Activated naive CD4-positive, alpha-beta T cell treated with anti-CD3 and anti-CD28 coated beads, Interleukin-2, amount 10 ng/mL, durations not matched to agents 7 days and 5 days (primary cell): ENCODE measurements at regions not wholly inside any gene's neighbourhood (a gene's known extent, or its start where the extent isn't known, plus 50 kb on each side); places are given as distances from the start of the nearest gene placed in this dataset.
A peak's percentile ranks its signal among the peaks of the same experiment; 100 is the strongest.
"Not testable (repeated sequence)": the region's sequence is repeated elsewhere in the genome, so short reads cannot be mapped to it uniquely, and the experiment has no call there.

Experiments
- CTCF ChIA-PET: fragments of 350-600 bp; sonication (Branson Sonifier 250); formaldehyde crosslinking; loops from one replicate; lab custom pipeline; 2021; ENCODE audit warnings: antibody characterized with exemption; lab: Charles Lee
- DNase-seq: peaks from one replicate; pipeline ENCODE4 v3.0.0-alpha.2; 2020
- H3K27ac Mint-ChIP-seq: one replicate; pipeline ENCODE4 v1.8.0; 2021; ENCODE audit warnings: mild to moderate bottlenecking, moderate library complexity, mixed read lengths
- H3K27me3 Mint-ChIP-seq: one replicate; pipeline ENCODE4 v1.8.0; 2021; ENCODE audit warnings: mild to moderate bottlenecking, mixed read lengths
- H3K36me3 Mint-ChIP-seq: one replicate; pipeline ENCODE4 v1.8.0; 2021; ENCODE audit warnings: mixed read lengths
- H3K4me1 Mint-ChIP-seq: one replicate; pipeline ENCODE4 v1.8.0; 2021; ENCODE audit warnings: mixed read lengths
- H3K4me3 Mint-ChIP-seq: one replicate; pipeline ENCODE4 v1.8.0; 2021; ENCODE audit warnings: mild to moderate bottlenecking, moderate library complexity, mixed read lengths
- H3K9me3 Mint-ChIP-seq: one replicate; pipeline ENCODE4 v1.8.0; 2021; ENCODE audit warnings: mixed read lengths

- CTCF ChIA-PET, result no interaction called here
- no peaks in the 10 kb centered on the region for H3K27me3 Mint-ChIP-seq
- no peak overlapping the region for H3K4me3 Mint-ChIP-seq
- peaks cover 3% of the 10 kb centered on the region for H3K36me3 Mint-ChIP-seq
- no peaks in the 10 kb centered on the region for H3K9me3 Mint-ChIP-seq
- no peak overlapping the region for H3K27ac Mint-ChIP-seq
- H3K4me1 Mint-ChIP-seq, result no peaks in the 10 kb centered on the region
- no peak for DNase-seq
Measured at GRCh38 chrX:102784550-102784949, 64.0 kb downstream of the GPRASP3 start.

GRCh38 chrX:102787283-102787682 is 66.7 kb downstream of the GPRASP3 start:
- no peak for DNase-seq
- Mint-ChIP-seq H3K4me3 (no peak overlapping the region), H3K9me3 (peaks cover 2% of the 10 kb centered on the region), H3K27me3 (no peaks in the 10 kb centered on the region), H3K36me3 (peaks cover 3% of the 10 kb centered on the region), H3K4me1 (no peaks in the 10 kb centered on the region), H3K27ac (no peak overlapping the region)
- CTCF ChIA-PET, result no interaction called here

GRCh38 chrX:102808336-102808735 is 87.8 kb downstream of the GPRASP3 start:
- no peak for DNase-seq
- Mint-ChIP-seq H3K4me1 (no peaks in the 10 kb centered on the region), H3K4me3 (no peak overlapping the region), H3K36me3 (no peaks in the 10 kb centered on the region), H3K27me3 (no peaks in the 10 kb centered on the region), H3K27ac (no peak overlapping the region), H3K9me3 (no peaks in the 10 kb centered on the region)
- CTCF ChIA-PET, result no interaction called here

- DNase-seq, H3K9me3 Mint-ChIP-seq, H3K27ac Mint-ChIP-seq, H3K4me3 Mint-ChIP-seq, CTCF ChIA-PET, H3K27me3 Mint-ChIP-seq, H3K4me1 Mint-ChIP-seq: not testable (repeated sequence)
- H3K36me3 Mint-ChIP-seq, result peaks cover 16% of the 10 kb centered on the region
Measured at GRCh38 chrX:102818269-102818668, 97.7 kb downstream of the GPRASP3 start.

GRCh38 chrX:102832661-102833060 is 104.4 kb upstream of the RAB40AL start:
- H3K36me3 Mint-ChIP-seq, result peaks cover 3% of the 10 kb centered on the region
- H3K4me3 Mint-ChIP-seq, result no peak overlapping the region
- H3K4me1 Mint-ChIP-seq, result no peaks in the 10 kb centered on the region
- no peak overlapping the region for H3K27ac Mint-ChIP-seq
- H3K9me3 Mint-ChIP-seq, result no peaks in the 10 kb centered on the region
- CTCF ChIA-PET, result no interaction called here
- H3K27me3 Mint-ChIP-seq, result no peaks in the 10 kb centered on the region
- DNase-seq, result no peak

- no peak overlapping the region for H3K4me3 Mint-ChIP-seq
- H3K36me3 Mint-ChIP-seq, result peaks cover 3% of the 10 kb centered on the region
- H3K27ac Mint-ChIP-seq, result no peak overlapping the region
- H3K9me3 Mint-ChIP-seq, result no peaks in the 10 kb centered on the region
- H3K27me3 Mint-ChIP-seq, result no peaks in the 10 kb centered on the region
- no peaks in the 10 kb centered on the region for H3K4me1 Mint-ChIP-seq
- CTCF ChIA-PET, result no interaction called here
- no peak for DNase-seq
Measured at GRCh38 chrX:102833136-102833535, 103.9 kb upstream of the RAB40AL start.

- CTCF ChIA-PET, result interaction anchor here (1.1 kb wide), 1 partner anchor 22 kb away, joined by 3 read pairs; no protein-coding TSS in a partner anchor
- no peak overlapping the region for H3K4me3 Mint-ChIP-seq
- H3K4me1 Mint-ChIP-seq, result no peaks in the 10 kb centered on the region
- no peak overlapping the region for H3K27ac Mint-ChIP-seq
- H3K27me3 Mint-ChIP-seq, result no peaks in the 10 kb centered on the region
- DNase-seq, result peak; percentile 42
- no peaks in the 10 kb centered on the region for H3K9me3 Mint-ChIP-seq
- H3K36me3 Mint-ChIP-seq, result peaks cover 1% of the 10 kb centered on the region
Measured at GRCh38 chrX:102835504-102836146, 101.4 kb upstream of the RAB40AL start.

GRCh38 chrX:102837847-102838246 is 99.2 kb upstream of the RAB40AL start:
- H3K9me3 Mint-ChIP-seq, result no peaks in the 10 kb centered on the region
- DNase-seq, result no peak
- H3K4me1 Mint-ChIP-seq, result no peaks in the 10 kb centered on the region
- CTCF ChIA-PET, result no interaction called here
- H3K36me3 Mint-ChIP-seq, result peaks cover 1% of the 10 kb centered on the region
- H3K27ac Mint-ChIP-seq, result no peak overlapping the region
- no peaks in the 10 kb centered on the region for H3K27me3 Mint-ChIP-seq
- H3K4me3 Mint-ChIP-seq, result no peak overlapping the region

GRCh38 chrX:102840871-102841705 is 96.0 kb upstream of the RAB40AL start:
- Mint-ChIP-seq H3K27ac (no peak overlapping the region), H3K36me3 (no peaks in the 10 kb centered on the region), H3K9me3 (no peaks in the 10 kb centered on the region), H3K27me3 (no peaks in the 10 kb centered on the region), H3K4me1 (no peaks in the 10 kb centered on the region), H3K4me3 (no peak overlapping the region)
- CTCF ChIA-PET, result no interaction called here
- no peak for DNase-seq

- Mint-ChIP-seq H3K36me3 (no peaks in the 10 kb centered on the region), H3K27ac (no peak overlapping the region), H3K9me3 (no peaks in the 10 kb centered on the region), H3K4me3 (no peak overlapping the region), H3K27me3 (no peaks in the 10 kb centered on the region), H3K4me1 (no peaks in the 10 kb centered on the region)
- no peak for DNase-seq
- CTCF ChIA-PET, result no interaction called here
Measured at GRCh38 chrX:102841706-102842003, 95.4 kb upstream of the RAB40AL start.

GRCh38 chrX:102845020-102845419 is 92.1 kb upstream of the RAB40AL start:
- Mint-ChIP-seq H3K27ac (no peak overlapping the region), H3K27me3 (no peaks in the 10 kb centered on the region), H3K36me3 (no peaks in the 10 kb centered on the region), H3K9me3 (no peaks in the 10 kb centered on the region), H3K4me3 (no peak overlapping the region), H3K4me1 (no peaks in the 10 kb centered on the region)
- CTCF ChIA-PET, result no interaction called here
- no peak for DNase-seq

GRCh38 chrX:102846544-102847236 is 90.4 kb upstream of the RAB40AL start:
- CTCF ChIA-PET, result no interaction called here
- DNase-seq, result no peak
- H3K4me1 Mint-ChIP-seq, result no peaks in the 10 kb centered on the region
- H3K4me3 Mint-ChIP-seq, result no peak overlapping the region
- H3K27me3 Mint-ChIP-seq, result no peaks in the 10 kb centered on the region
- no peaks in the 10 kb centered on the region for H3K9me3 Mint-ChIP-seq
- no peak overlapping the region for H3K27ac Mint-ChIP-seq
- no peaks in the 10 kb centered on the region for H3K36me3 Mint-ChIP-seq

GRCh38 chrX:102847362-102847761 is 89.7 kb upstream of the RAB40AL start:
- Mint-ChIP-seq H3K4me3 (no peak overlapping the region), H3K36me3 (no peaks in the 10 kb centered on the region), H3K9me3 (no peaks in the 10 kb centered on the region), H3K4me1 (no peaks in the 10 kb centered on the region), H3K27ac (no peak overlapping the region), H3K27me3 (no peaks in the 10 kb centered on the region)
- DNase-seq, result no peak
- CTCF ChIA-PET, result no interaction called here

GRCh38 chrX:102849396-102849795 is 87.7 kb upstream of the RAB40AL start:
- no peaks in the 10 kb centered on the region for H3K4me1 Mint-ChIP-seq
- H3K9me3 Mint-ChIP-seq, result no peaks in the 10 kb centered on the region
- no peak overlapping the region for H3K27ac Mint-ChIP-seq
- CTCF ChIA-PET, result no interaction called here
- no peak for DNase-seq
- H3K36me3 Mint-ChIP-seq, result peaks cover 2% of the 10 kb centered on the region
- no peak overlapping the region for H3K4me3 Mint-ChIP-seq
- H3K27me3 Mint-ChIP-seq, result no peaks in the 10 kb centered on the region
